NCI-H2107 treated with DMSO at 0.1 percent for 48 hours (cell line): ENCODE measurements at regions not wholly inside any gene's neighbourhood (a gene's known extent, or its start where the extent isn't known, plus 50 kb on each side); places are given as distances from the start of the nearest gene placed in this dataset.
"Not testable (repeated sequence)": the region's sequence is repeated elsewhere in the genome, so short reads cannot be mapped to it uniquely, and the experiment has no call there.

Source experiments
- DNase-seq: peaks from one replicate; lab custom pipeline; 2025; ENCODE audit not compliant: unreplicated experiment; lab: John Stamatoyannopoulos, UW

GRCh38 chrX:96430756-96431455, 253.7 kb upstream of the DIAPH2 start:
- DNase-seq: no peak

GRCh38 chrX:96432647-96433046, 252.0 kb upstream of the DIAPH2 start:
- no peak for DNase-seq

GRCh38 chrX:96433409-96434077, 251.1 kb upstream of the DIAPH2 start:
- no peak for DNase-seq

- DNase-seq: no peak
Observed at GRCh38 chrX:96435378-96436035, 249.1 kb upstream of the DIAPH2 start.

GRCh38 chrX:96436105-96436504, 248.5 kb upstream of the DIAPH2 start:
- no peak for DNase-seq

- no peak for DNase-seq
Observed at GRCh38 chrX:96438803-96439202, 245.8 kb upstream of the DIAPH2 start.

DNA sequence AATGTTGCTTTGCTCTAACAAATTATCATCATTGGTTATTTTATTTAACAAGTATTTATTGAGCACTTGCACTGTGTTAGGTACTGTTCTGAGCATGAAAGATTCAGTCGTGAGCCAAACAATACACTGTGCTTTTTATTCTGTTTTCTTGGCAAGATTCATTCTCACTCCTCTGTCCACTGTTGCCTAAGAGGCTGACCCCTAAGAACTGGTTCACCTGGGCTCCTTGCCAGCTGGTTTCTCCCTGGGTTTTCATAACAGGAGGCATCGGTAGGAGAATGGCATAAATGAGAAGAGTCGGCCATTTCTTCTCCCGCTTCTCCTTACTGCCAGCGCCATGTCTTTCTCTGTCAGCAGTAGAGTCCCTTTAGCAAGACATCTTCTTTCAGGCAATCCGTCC, 243.7 kb upstream of the DIAPH2 start:
- no peak for DNase-seq

- no peak for DNase-seq
Observed at GRCh38 chrX:96445531-96446065, 239.0 kb upstream of the DIAPH2 start.

DNA sequence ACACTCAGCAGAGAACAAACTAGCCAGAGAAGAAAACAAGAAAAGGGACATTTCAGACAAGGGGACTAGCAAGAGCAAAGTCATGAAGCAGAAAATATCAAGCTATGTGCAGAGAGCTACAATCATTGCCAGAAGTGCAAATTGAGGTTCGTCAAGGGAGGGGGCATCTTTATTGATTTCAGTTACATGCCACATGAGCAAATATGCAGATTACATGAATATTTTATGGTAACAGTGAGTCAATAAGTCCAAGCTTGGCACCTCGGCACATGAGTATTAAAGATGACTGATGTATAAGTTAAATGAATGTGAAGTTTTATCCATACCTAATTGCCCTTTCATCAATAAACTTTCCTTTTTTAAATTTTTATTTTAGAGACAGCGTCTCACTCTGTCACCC, 238.1 kb upstream of the DIAPH2 start:
- no peak for DNase-seq

DNA sequence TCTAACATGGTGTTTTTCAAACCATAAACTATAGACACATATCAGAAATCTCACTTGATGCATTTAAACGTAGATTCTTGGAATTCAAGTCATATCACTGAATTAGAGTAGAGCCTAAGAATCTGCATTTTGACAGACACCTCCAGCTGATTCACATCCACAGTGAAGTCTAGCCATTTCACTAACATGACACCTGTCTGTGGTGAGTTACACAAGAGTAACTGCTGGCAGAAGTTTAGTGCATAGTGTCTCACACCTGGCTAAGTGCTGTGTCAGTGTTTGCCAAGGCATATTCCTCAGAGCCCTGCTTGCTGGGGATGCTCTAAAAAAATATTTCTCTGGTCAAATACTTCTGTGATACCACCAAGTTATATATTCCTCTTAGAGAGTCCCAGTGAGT, 237.5 kb upstream of the DIAPH2 start:
- DNase-seq: no peak

- no peak for DNase-seq
Observed at GRCh38 chrX:96449191-96449590, 235.5 kb upstream of the DIAPH2 start.

- no peak for DNase-seq
Observed at GRCh38 chrX:96449896-96450295, 234.7 kb upstream of the DIAPH2 start.

DNA sequence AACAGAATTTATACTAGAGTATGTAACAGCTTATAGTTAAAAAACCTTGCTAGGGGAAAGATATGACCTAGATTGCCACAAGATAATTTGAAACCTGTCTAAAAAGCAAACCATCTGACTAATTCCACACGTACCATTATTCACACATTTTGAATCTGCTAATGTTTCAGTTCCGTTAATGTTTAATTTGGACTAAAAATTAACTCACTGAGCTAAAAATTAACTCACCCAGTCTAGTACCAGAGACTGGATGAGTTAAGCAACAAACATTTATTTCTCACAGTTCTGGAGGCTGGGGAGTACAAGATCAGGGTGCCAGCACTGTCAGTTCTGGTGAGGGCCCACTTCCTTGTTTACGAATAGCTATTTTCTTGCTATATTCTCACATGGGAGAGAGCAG, 231.5 kb upstream of the DIAPH2 start:
- no peak for DNase-seq

- no peak for DNase-seq
Observed at GRCh38 chrX:96455078-96455477, 229.6 kb upstream of the DIAPH2 start.

DNA sequence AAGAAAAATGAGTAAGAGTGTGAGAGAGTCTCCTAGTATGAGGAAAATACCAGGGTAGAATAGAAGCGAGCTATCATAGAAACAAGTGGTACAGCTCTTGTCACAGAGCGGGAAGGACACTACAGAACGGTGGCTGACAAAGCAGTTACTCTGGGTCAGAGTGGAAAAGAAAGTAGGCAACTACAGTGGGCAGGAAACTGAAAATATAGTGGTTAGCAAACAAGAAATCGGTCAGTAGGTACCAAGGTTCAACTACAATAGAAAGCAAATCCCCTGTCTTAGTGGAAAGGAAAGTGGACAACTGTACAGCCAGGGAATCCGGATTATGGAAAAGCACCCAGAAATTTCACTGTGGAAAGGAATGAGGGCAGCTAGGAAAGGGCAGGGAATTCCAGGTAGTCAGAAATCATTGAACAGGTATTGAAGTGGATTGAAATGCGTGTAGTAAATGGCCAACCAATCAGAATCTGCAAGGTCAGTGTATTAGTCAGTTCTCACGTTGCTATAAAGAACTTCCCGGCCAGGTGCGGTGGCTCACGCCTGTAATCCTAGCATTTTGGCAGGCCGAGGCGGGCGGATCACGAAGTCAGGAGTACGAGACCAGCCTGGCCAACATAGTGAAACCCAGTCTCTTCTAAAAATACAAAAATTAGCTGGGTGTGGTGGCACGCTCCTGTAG, 219.6 kb upstream of the DIAPH2 start:
- DNase-seq: no peak

- no peak for DNase-seq
Observed at GRCh38 chrX:96474029-96474740, 210.5 kb upstream of the DIAPH2 start.

DNA sequence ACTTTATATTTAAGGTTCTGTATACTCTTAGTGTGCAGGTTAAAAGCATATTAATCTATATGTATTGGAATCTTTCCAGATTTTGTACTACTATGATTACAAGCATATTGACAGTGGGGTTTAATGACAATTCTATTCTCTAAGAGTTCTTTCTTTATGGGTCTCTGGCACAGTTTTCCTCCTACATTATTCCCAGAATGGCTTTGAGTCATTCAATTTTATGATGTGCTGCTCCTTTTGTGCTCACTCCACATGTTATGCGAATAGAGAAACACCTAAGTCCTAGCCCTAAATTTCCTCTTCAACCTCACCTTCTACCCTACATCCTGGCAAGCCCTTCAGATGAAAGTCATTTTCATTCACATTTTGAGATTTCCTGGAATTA, 209.9 kb upstream of the DIAPH2 start:
- no peak for DNase-seq

DNA sequence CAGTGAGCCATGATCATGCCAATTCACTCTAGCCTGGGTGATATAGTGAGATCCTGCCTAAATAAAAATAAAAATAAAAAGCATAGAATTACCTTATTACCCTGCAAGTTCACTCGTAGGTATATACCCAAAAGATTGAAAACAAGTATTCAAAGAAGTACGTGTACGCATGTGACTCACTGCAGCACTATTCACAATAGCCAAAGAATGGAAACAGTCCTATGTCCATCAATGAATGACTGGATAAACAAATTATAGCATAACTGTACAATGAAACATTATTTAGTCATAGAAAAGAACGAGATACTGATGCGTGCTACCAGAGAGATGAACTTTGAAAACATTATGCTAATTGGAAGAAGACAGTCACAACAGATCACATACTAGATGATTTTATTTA, 204.6 kb upstream of the DIAPH2 start:
- no peak for DNase-seq

GRCh38 chrX:96481831-96482230, 202.8 kb upstream of the DIAPH2 start:
- DNase-seq: no peak

- no peak for DNase-seq
Observed at GRCh38 chrX:96483647-96484160, 200.9 kb upstream of the DIAPH2 start.

GRCh38 chrX:96486687-96487086, 198.0 kb upstream of the DIAPH2 start:
- not testable (repeated sequence) for DNase-seq
